Stimulated activated CD4-positive, alpha-beta T cell treated with anti-CD3 and anti-CD28 coated beads, Interleukin-4, amount 100 ng/mL, for 24 hours (primary cell): ENCODE measurements at regions not wholly inside any gene's neighbourhood (a gene's known extent, or its start where the extent isn't known, plus 50 kb on each side); places are given as distances from the start of the nearest gene placed in this dataset.

ENCODE experiments used
- DNase-seq: peaks from one replicate; pipeline ENCODE4 v3.0.0-alpha.2; 2020

DNA sequence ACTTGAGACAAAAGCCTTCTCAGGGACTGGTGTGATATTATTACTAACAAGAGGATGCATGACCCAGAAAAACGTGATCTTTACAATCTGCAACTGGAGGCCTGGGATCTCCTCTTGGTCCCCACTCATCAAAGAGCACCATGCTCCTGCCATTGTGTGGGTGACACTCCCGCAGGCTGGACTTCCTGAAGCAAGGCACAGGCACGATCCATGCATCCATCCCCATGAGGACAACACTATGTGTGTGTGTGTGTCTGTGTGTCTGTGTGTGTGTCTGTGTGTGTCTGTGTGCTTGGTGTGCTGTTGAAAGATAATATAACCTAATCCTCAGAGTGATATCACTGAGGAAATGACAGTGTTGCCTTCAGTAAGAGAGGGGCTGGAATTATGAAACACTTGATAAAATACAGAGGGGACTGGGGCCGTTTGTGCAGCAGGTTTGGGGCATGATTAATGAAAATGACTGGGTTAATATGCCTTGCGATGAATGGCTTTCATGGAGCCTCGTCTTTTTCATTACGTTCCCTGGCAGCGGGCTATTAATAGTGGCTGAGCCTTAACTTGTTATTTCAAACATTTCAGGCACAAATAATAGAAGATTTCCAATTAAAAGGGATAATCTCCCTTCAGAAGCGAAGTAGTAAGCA lies 180.8 kb upstream of the TCERG1L start:
- no peak for DNase-seq

DNA sequence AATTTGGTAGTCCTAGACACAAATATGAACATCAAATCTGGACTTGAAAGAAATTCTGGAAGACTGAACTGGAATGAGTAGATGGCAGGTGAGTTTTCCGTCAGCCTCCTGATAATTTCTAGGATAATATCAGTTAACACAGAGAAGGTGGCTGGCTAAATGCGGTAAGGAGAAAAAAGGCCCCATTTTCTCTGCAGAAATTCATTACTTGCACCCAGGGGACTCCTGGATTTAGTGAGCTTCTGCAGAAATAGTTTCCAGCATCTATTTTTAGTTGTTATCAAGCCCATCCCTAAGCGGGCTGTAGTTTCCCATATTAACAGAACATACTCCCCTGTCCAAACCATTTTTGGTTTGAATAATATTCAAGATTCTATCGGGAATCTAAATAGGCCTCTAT lies 181.9 kb upstream of the TCERG1L start:
- no peak for DNase-seq

DNA sequence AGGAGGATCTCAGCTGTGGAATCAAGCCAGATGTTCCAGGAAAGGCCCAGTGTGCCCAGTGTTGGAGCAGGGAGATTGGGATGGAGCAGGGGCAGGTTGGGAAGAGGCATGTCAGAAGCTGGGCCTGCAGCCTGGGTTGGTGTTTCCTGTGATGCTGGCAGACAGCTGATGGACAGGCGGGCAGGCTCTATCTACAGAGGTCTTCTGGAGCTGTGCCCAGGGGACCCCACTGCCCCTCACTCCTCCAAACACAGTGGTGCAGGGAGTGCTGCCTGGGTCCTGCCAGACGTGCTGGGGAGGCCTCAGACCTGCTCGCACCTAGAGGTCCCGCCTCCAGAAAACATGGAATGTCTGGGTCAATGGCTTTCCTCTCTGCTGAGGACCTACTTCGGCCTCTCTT lies 182.9 kb upstream of the TCERG1L start:
- DNase-seq, result no peak

DNA sequence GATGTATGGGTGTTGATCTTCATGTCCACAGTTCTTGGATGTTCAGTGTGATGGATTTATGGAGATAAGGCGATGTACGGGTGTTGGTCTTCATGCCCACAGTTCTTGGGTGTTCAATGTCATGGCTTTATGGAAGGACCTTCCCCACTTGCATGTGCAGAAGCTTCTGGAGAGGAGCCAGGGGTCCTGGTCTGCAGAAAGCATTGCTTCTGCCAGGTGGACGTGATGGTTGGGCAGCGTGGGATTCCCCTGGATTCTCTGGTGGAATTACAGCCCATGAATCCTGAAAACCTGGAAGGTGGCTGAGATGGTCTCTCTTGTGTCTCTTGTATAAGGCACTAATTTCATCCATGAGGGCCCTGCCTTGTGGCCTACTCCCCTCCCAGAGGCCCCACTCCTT lies 183.7 kb upstream of the TCERG1L start:
- no peak for DNase-seq

DNA sequence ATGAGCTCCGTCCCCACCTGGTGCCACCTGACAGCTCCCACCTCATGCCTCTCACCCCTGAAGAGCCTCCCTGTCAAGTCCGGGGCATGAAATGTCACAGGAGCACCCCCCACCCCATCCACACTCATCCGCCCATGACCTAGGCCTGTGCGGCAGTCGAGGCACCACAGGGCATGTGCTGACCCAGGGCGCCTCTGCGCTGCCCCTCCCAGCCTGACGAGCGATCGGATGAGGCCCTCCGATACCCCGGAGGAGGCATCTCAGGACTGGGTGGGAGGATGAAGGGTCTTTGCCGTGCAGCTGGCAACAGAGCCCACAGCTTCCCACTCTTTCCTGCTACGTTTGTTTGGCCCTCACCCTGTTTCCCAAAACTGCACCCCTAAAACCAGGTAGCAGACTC lies 184.4 kb upstream of the TCERG1L start:
- DNase-seq, result no peak

DNA sequence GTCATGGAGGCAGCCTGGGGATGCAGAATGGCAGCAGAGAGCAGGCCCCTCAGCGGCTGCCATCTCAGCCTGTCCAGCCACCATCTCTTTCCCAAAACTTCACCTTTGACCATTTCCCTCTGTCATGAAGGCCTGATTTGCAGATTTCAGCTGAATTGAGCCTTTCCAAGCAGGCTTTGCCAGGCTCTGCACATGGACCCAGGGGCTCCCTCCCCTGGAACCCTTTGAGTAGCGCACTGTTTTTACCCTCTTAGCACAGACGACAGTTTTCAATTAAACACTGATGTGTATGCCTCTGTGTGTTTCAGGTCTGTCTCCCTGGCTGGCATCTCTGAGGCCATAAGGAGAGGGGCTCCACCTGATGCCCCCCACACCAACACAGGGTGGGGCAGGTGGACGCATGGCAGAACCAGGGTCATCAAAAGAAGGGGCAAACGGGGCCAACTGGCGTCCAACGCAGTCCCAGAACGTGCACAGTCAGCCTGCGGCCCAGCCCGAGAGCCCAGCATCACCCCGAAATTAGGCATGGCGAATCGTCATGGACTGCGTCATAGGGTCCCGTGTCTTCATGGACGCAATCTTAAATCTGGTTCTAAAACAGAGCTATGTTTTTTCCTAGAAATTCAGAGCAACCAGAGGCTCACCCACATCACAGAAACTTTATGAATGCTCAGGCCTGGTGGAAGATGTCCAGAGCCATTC lies 185.0 kb upstream of the TCERG1L start:
- no peak for DNase-seq

DNA sequence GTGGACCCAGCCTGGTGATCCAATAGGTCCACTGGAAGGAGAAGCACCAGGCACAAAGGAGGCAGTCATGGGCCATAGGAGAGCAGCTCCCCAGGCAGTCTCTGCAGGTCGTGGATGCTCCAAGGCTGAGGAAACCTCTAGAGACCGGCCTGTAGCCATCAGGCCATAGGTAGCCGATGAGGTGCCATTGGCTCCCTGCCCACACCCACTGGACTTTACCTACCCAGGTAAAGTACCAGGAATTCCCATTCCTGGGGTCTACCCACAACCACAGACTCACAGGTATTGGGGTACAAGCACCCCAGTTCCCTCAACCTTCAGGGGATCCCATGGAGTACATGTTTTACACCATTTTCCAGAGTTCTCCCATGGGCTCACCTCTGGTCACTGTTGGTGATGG lies 188.0 kb upstream of the TCERG1L start:
- DNase-seq, result no peak

DNA sequence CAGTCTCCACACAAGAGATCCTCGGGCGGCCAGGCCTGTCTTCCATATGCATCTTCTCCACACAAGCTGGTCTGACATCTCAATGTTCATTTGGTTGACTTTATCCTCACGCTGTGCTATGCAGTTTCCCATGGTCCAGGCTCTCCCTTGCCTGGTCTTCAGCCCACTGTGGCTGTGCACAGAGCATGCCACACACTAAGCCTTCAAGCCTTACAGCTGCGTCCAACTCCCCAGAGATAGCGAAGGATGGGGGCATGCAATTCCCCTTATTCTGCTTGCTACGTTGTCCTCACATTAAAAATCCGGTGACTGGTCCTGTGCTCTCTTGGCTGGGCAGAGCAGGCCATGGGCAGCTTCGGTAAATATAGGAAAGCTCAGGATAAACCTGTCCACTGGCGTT lies 188.7 kb upstream of the TCERG1L start:
- no peak for DNase-seq

DNA sequence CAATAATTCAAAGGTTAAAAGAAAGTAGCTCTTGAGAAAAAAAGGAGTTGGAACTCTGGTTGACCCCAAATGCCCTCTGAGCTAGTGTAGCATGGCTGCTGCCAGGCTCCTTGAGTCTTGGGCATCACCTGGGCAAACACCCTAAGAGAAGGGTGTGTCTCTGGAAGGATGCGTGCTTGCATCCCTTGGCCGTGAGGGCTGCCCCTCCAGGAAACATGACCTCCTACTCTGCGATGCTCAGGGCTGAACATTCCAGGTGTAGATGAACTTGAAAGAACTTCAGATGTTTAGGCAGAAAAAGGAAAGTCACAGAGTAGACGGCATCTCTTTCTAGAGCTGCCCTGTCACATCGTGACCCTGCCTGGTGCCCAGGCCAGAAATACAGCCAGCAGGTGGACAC lies 189.4 kb upstream of the TCERG1L start:
- no peak for DNase-seq

DNA sequence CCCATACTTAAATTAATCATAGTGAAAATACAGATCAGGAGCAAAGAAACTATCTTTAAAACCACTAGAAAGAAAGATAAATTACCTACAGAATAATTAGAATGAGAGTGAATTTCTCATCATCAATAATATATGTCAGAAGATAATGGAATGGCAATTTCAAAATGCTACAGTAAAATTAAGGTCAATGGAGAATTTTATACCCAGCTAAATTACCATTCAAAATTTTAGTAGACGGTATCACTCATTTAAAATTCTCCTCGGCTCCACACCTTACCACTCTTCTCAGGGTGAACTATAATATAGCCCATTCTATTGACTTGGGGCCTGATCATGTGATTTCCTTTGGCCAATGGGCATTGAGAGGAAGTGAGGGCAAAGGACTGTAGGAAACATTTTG lies 192.5 kb upstream of the TCERG1L start:
- no peak for DNase-seq

DNA sequence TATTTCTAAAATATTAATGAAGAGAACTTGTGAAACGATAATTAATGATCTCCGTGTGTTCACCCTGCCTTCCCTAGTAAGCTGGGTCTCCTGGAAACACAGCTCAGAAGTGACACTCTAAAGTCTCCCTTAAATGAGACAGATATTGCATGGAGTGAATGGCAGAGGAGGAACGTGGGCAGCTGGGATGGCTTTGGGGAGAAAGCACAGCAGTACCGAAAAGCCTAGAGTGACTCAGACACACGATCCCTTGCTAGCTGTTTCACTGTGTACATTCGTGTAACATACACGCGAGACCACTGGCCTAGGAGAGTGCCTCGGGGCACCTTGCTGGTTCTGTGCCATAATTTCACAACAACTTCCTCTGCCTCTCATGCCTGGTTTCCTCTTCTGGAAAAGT lies 199.9 kb upstream of the TCERG1L start:
- no peak for DNase-seq

DNA sequence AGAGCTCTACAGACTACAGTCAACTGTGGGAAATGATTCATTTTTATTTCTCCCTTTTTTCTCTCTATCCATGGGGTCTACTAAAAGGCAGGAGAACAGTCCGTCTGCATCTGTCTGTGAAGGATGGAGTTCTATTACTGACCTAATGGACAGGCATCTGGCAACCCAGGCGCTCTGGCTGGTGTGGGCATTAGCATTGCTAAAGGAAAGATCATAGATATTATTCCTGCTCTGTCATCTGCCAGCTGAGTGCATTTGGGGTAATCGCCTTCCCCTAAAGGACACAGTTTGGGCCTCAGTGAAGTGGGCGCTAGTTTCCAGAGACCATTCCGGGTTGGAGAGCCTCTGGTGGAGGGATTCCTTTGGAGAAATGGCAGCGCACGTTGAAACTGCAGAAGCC lies 201.3 kb upstream of the TCERG1L start:
- DNase-seq, result no peak

DNA sequence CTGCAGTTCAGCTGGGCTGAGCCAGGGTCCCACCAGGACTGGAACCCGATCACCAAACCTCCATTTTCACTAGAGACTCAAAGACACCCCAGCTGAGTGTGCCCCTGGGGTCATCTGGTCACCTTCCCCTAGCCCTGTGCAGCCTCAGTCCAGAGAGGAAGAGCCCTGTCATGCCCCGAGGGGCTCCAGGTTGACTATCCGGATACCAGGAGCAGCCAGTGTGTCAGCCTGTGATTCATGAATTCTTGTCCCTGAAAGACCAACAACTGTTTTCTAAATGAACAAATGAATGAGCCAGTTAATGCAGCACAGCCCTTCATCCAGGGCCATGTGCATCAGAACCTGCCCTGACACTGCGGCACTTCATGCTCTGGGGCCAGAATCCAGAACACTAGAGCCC lies 201.9 kb upstream of the TCERG1L start:
- DNase-seq, result no peak

DNA sequence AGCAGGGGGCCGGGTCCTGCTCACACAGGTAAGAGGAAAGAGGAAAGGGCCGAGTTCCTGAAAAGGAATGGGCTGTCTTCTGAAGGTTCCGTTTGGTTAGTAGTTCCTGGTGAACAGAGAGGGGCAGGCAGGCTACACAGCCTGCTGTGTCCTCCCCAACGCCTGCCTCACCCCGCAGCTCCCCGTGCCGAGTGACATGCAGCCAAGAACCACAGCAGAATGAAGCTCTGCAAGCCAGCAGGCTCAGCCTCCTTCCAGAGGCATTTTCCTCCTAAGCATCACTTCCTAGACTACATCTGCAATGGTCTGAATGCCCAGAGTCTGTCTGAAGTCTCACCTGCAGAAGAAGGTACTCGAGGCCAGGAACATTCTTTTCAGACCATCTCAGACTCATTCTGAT lies 202.4 kb upstream of the TCERG1L start:
- no peak for DNase-seq

DNA sequence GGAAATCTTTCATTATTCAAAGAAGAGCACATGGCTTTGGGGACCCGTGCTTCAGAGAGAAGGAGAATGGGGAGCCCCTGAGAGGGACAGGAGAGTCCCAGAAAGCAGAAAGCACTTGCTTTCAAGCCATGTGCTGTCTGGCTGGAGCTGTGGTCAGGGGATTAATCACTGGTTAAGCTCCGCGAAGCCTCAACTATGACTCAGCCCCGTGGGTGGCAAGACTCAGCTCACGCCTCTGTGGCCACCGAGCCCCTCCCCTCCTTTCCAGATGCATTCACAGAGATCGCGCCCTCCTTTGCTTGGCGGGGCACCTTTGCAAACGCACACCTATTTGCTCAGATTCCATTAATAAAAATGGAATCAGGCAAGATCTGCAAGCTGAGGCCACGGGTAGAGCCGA lies 202.9 kb upstream of the TCERG1L start:
- no peak for DNase-seq

DNA sequence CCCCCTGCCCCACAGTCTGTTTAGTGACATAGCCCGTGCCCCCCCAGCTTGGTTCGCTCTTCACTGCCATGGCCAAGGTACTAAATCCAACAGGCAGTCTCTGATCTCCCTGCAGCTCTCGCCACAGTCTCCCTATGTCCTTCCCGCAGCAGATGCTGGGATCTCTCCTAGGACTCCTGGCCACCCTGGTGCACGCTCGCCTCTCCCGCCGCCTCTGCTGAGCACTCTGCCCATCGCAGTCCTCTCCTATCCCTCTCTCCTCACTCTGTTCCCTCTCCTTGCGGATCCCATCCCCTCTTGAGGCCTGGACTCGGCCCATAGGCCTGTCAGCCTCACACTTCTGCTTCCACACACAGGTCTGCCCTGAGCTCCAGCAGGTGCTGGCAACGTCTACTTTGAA lies 204.8 kb upstream of the TCERG1L start:
- no peak for DNase-seq

DNA sequence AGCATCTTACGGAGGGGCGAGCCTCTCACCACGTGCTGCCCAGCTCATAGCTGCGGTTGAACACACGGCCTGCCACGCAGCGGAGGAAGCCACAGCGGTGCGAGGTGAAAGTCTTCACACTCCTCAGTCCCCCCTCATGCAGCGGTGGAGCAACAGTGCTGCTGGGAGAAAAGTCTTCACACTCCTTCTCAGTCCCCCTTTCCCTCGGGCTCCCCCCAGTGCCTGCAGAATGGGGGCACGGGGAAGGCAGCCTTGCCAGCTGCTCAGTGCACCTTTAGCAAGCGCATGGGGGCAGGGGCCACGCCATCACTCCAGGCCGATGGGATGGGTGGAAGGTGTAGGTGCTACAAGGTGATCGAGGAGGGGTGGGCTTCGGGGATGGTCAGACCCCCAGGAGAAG lies 206.3 kb upstream of the TCERG1L start:
- no peak for DNase-seq

DNA sequence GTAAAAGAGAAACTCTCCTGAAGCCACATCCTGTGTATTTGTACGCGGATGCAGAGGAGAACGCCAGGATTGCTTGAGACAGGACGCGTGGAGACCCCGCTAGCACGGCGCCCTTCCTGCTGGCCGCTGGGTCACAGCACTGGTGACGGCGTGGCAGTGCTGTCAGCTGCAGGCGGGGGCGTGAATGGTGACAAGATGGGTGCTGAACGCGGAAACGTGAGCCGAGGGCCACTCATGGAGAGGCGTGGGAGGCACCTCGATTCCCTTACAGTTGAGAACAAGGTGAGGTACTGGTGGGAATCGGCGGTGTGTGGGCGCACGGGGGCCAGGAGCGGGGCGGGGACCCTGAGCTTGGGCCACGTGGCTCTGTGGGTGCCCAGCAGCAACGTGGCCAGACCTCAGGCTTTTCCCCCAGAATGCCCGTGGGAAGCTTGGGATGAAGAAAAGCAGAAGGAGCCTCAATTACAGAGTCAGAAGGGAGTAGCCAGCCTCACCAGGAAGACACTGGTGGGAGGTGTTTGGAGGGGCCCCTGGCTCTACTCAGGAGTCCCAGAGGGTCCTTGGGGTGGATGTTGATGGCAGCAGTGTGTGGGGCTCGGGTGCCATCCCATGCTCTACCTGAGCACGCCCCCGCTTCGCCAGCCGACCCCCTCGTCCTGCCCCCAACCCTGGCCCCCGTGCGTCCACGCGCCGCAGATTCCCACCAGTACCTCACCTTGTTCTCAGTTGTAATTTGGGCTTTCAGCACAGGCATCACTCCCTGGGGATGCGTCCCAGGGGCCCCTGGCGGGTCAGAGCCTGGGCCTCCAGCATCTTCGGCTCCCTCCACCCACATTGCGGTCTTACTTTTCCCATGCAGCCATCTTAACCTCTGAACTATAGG lies 208.4 kb upstream of the TCERG1L start:
- DNase-seq, result no peak

DNA sequence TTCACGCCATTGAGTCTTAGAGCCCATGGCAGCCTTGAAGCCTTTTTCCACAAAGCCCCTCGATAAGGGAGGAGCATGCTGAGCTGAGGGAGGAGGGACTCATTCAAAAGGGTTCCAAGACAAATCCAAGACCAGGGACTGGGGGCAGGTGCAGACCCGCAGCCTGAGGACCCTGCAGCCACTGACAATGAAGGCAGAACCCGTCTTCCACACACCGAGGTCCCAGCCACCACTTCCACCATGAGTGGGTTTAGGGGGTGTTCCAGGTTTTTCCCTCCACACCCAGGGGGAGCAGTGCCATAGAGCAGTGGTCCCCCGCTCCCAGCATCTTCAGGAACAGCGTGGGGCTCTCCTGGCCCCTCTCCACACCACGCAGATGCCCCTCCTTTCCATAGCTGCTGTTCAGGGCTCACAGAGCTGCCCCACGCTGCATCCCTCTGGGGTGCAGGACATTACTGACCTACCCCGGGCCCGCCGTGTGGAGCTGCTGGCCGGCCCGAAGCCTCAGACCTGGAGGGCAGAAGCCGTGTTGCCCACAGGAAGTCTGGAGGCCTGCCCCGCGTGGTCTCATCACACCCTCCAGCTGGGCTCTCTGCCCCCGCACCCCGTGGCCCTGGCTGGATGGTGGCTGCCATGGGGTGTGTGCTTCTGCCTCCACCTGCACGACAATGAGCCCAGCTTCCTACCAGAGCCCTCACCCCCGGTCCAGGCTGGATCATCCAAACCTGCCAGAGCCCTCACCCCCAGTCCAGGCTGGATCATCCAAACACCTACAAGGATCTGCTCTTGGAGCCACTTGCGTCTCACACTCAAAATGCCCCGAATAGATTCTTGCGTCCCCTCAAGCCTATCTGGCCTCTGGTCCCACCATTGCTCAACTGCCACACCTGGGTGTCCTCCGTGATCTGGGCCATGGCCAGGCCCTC lies 220.0 kb upstream of the TCERG1L start:
- no peak for DNase-seq

DNA sequence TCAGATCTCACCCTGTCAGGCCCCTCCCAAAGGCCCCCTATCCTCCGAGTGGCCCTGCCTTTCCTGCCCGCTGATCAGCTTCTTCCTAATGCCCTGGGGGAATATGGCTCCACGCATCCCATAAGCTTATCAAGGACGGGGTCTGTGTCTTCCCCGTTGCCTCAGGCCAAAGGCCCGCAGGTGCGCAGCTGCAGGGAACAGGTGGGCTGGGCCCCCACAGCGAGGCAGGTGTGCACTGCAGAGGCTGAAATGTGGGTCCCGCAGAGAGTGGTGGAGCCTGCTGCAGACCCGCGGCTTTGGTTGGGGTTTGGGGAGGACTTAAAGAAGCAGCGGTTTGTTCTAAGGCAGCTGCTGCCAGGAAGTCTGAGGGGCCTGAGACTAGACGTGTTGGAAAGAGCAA lies 220.8 kb upstream of the TCERG1L start:
- DNase-seq, result no peak

DNA sequence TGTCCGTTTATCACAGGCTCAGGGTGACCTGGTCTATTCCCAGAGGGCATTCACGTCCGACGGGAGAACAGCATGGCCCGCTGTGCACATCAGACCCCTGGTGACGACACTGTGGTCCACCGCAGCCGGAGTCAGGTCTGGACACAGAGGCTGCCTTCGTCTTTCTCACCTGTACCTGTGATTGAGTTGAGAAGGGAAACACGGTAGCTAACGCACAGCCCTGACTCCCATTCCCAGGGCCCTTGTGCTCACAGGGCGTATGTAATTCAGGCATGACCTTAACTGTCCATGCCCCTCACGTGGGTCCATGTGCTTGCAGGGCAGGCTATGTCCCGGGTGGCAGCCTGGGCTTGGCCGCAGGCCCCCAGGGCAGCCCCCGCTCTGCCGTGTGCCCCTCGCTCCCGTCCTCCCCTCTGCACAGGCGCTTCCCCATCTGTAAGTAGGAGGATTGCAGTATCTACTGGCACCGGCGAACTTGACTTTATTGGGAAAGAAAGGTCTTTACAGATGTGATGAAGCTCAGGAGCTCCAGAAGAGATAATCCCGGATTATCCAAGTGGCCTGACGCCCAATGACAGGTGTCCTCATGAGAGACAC lies 221.3 kb upstream of the TCERG1L start:
- no peak for DNase-seq

DNA sequence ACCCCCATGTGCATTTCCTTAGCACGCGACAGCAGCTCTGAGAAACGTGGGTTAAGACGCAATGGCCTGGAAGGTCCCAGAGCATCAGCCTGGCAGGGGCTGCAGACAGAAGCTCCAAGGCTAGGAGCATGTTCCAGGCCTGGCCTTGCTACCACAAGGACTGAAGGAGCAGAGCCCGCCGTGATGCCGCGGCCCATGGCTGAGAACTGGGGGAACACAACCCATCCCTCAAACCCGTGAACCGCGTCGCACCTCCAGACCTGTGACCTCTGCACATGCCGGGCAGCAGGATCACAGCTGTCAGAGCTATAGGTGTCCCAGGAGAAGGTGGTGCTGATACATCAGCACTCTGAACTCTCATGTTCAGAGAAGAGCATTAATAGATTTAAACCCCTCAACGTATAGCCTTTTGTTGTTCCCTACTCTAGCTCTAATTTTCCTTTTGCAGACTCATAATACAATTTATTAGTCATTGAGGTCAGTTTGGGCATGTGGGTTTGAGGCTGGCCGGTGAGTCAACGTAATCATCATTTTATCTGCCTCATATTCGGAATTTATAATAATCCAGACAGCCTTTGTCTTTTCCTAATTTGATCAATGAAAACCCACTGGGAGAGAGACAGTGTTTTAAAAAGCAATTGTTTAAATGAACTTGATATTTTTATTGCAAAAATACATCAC lies 222.5 kb upstream of the TCERG1L start:
- DNase-seq, result no peak
